AG04449 (cell line): ENCODE measurements at regions not wholly inside any gene's neighbourhood (a gene's known extent, or its start where the extent isn't known, plus 50 kb on each side); places are given as distances from the start of the nearest gene placed in this dataset.

Experiments
- CTCF ChIA-PET: fragments of 350-600 bp; formaldehyde crosslinking; extraction: SDS; loops from one replicate; lab custom pipeline; 2021; ENCODE audit warnings: antibody characterized with exemption; lab: Yijun Ruan, JAX
- POLR2A ChIA-PET: fragments of 400-600, 350-600 bp; formaldehyde crosslinking; extraction: SDS; loops from one replicate; lab custom pipeline; 2020; ENCODE audit warnings: antibody characterized with exemption, inconsistent platforms; lab: Yijun Ruan, JAX
- DNase-seq: peaks from one replicate; pipeline ENCODE4 v3.0.0-alpha.2; 2010; ENCODE audit warnings: low read depth, low spot score
- H3K4me3 ChIP-seq: 2 replicates; pipeline ENCODE4 v1.5.1; 2011; ENCODE audit warnings: low read depth, mild to moderate bottlenecking, control low read depth, low read length
- TF ChIP-seq, protein P1 (sequence below): IDR thresholded peaks from one replicate; pipeline ENCODE4 v1.5.1; 2011; ENCODE audit warnings: mild to moderate bottlenecking, moderate library complexity, low read length, control low read depth, inconsistent platforms; ENCODE audit not compliant: insufficient read depth; ENCODE audit errors: missing control alignments

DNA sequence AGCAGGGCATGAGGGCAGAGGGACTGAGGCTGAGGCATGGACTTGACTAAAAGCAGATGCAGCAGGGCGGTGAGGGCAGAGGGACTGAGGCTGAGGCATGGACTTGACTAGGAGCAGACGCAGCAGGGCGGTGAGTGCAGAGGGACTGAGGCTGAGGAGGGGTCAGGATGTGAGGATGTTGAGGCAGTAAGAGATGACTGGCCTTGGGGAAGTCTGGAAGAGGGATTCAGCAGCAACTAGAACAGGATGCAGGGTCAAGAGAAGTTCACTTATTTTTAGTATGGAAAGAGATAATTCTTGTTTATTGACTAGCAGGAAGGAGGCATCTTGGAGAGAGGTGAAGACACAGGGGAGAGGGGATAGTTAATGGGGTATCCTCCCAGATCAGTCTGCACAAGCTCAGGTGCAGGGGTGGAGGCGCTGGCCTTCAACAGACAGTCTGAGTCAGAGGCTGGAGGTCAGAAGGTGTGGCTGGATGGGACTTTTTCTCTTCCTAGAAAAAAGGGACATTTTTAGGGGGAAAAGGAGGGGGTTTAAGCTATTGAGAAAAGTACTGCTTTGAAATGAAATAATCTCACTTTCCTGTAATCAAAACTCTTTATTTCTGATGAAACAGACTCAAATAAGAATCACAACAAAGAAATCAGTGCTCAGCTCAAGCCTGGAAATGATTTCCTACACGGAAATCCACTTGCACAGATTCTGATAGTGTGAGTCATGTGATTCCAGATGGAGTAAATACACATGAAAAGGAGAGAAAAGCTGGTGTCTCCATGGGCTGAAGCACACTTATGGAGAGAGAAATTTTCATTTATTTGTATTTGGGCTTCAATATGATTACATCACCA lies 130.9 kb downstream of the PALM2AKAP2 start:
- TF ChIP-seq, protein P1, sequence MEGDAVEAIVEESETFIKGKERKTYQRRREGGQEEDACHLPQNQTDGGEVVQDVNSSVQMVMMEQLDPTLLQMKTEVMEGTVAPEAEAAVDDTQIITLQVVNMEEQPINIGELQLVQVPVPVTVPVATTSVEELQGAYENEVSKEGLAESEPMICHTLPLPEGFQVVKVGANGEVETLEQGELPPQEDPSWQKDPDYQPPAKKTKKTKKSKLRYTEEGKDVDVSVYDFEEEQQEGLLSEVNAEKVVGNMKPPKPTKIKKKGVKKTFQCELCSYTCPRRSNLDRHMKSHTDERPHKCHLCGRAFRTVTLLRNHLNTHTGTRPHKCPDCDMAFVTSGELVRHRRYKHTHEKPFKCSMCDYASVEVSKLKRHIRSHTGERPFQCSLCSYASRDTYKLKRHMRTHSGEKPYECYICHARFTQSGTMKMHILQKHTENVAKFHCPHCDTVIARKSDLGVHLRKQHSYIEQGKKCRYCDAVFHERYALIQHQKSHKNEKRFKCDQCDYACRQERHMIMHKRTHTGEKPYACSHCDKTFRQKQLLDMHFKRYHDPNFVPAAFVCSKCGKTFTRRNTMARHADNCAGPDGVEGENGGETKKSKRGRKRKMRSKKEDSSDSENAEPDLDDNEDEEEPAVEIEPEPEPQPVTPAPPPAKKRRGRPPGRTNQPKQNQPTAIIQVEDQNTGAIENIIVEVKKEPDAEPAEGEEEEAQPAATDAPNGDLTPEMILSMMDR = no peak
- CTCF ChIA-PET = interaction anchor here (1.0 to 2.1 kb wide), 4 partner anchors 9 to 243 kb away, joined by 3 to 5 read pairs (median 4); no protein-coding TSS in a partner anchor
- no peak for DNase-seq
- no peak overlapping the region for H3K4me3 ChIP-seq
- POLR2A ChIA-PET = interaction anchor here (1.2 kb wide), 1 partner anchor 141 kb away, joined by 7 read pairs; no protein-coding TSS in a partner anchor

- ChIA-PET CTCF (interaction anchor here (0.6 to 1.9 kb wide), 6 partner anchors 8 to 257 kb away, joined by 3 to 9 read pairs (median 3); no protein-coding TSS in a partner anchor), POLR2A (interaction anchor here (1.1 kb wide), 1 partner anchor 141 kb away, joined by 3 read pairs; no protein-coding TSS in a partner anchor)
- no peak overlapping the region for H3K4me3 ChIP-seq
- no peak for DNase-seq
- TF ChIP-seq, protein P1 = no peak
Measured at GRCh38 chr9:109912082-109912582, 132.1 kb downstream of the PALM2AKAP2 start.

- ChIA-PET POLR2A (interaction anchor here (0.7 to 1.1 kb wide), 2 partner anchors 66 to 141 kb away, joined by 3 read pairs; no protein-coding TSS in a partner anchor), CTCF (interaction anchor here (0.6 to 1.9 kb wide), 7 partner anchors 9 to 256 kb away, joined by 3 to 9 read pairs (median 3); no protein-coding TSS in a partner anchor)
- TF ChIP-seq, protein P1 = no peak
- no peak overlapping the region for H3K4me3 ChIP-seq
- no peak for DNase-seq
Measured at GRCh38 chr9:109912726-109913460, 132.9 kb downstream of the PALM2AKAP2 start.

DNA sequence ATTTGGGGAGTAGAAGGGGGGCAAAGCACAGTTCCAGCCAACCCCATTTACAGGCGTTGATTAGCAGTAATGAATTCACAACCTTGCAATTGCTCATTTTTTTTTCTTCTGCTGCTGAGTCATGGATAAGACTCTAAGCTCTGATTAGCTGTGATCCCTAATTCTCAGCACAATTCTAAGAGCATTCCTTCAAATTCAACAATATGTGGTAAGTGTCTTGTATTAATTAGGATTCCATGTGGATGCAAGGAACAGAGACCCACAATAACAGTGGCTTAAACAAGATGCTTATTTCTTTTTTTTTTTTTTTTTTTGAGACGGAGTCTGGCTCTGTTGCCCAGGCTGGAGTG lies 133.4 kb downstream of the PALM2AKAP2 start:
- H3K4me3 ChIP-seq = no peak overlapping the region
- TF ChIP-seq, protein P1 = no peak
- ChIA-PET POLR2A (interaction anchor here (0.7 kb wide), 1 partner anchor 65 kb away, joined by 3 read pairs; no protein-coding TSS in a partner anchor), CTCF (interaction anchor here (0.7 to 1.9 kb wide), 5 partner anchors 10 to 240 kb away, joined by 3 to 9 read pairs (median 4); no protein-coding TSS in a partner anchor)
- DNase-seq = no peak

DNA sequence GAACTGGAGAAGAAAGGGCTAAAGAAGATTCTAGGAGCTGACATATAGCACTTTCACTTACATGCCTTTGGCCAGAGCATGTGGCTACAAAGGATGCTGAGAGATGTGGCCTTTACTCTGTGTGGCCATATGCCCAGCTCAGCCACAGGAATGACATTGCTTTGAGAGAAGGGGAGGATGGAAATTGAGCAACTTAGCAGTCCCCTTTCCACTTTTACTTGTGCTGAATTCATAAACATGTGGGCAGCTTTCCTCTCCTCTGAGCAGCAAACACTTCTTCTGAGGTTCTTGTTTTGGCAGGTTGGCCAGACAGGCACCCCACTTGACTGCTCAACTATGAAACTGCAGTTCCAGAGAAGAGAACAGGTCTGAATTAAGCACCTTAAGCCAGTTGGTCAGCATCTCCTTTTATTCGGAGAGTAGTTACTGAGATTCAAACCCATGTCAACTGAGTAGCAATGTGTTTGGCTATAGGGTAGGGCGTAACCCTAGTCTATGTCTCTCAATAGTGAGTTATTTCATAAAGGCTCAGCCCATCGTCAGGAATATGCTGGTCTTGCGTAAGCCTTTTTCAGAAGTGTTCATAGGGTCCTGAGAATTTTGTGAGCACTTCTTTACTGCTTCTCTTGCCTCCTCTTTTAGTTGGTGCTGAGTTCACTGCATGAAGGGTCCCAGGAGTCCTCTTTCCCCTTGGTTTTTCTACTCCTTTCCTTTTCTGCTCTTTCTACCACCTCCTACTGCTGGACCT lies 134.5 kb downstream of the PALM2AKAP2 start:
- ChIA-PET POLR2A (no interaction called here), CTCF (interaction anchor here (1.5 kb wide), 1 partner anchor 228 kb away, joined by 6 read pairs; no protein-coding TSS in a partner anchor)
- no peak overlapping the region for H3K4me3 ChIP-seq
- peak; percentile 79 for DNase-seq
- TF ChIP-seq, protein P1 = no peak
